Activated CD8-positive, alpha-beta T cell treated with anti-CD3 and anti-CD28 coated beads for 36 hours (primary cell): ENCODE measurements at regions not wholly inside any gene's neighbourhood (a gene's known extent, or its start where the extent isn't known, plus 50 kb on each side); places are given as distances from the start of the nearest gene placed in this dataset.
A peak's percentile ranks its signal among the peaks of the same experiment; 100 is the strongest.

Experiments
- ATAC-seq: fragments of 200-7000 bp; cut with Tn5 transposase; one replicate; pipeline ENCODE4 v1.10.0; 2021; ENCODE audit warnings: mild to moderate bottlenecking, moderate library complexity
- CTCF ChIA-PET: fragments of 350-600 bp; sonication (Branson Sonifier 250); formaldehyde crosslinking; loops from one replicate; lab custom pipeline; 2021; ENCODE audit warnings: antibody characterized with exemption; lab: Charles Lee
- POLR2A ChIA-PET: fragments of 350-600 bp; sonication (Branson Sonifier 250); formaldehyde crosslinking; loops from one replicate; lab custom pipeline; 2021; ENCODE audit warnings: antibody characterized with exemption; lab: Charles Lee
- DNase-seq: peaks from one replicate; pipeline ENCODE4 v3.0.0-alpha.2; 2020
- H3K27ac Mint-ChIP-seq: one replicate; pipeline ENCODE4 v1.8.0; 2021; ENCODE audit warnings: mild to moderate bottlenecking, mixed read lengths
- H3K27me3 Mint-ChIP-seq: one replicate; pipeline ENCODE4 v1.8.0; 2021; ENCODE audit warnings: mixed read lengths
- H3K36me3 Mint-ChIP-seq: one replicate; pipeline ENCODE4 v1.8.0; 2021; ENCODE audit warnings: low read depth, mixed read lengths
- H3K4me1 Mint-ChIP-seq: one replicate; pipeline ENCODE4 v1.8.0; 2021; ENCODE audit warnings: low read depth, mixed read lengths
- H3K4me3 Mint-ChIP-seq: one replicate; pipeline ENCODE4 v1.8.0; 2021; ENCODE audit warnings: mild to moderate bottlenecking, moderate library complexity, mixed read lengths
- H3K9me3 Mint-ChIP-seq: one replicate; pipeline ENCODE4 v1.8.0; 2021; ENCODE audit warnings: mixed read lengths
- CTCF ChIP-seq: fragments of 200-600 bp; IDR thresholded peaks from one replicate; pipeline ENCODE4 v1.8.0; 2022; ENCODE audit warnings: antibody characterized with exemption, mild to moderate bottlenecking
- intact Hi-C: fragments of 100-400 bp; cut with micrococcal nuclease; formaldehyde crosslinking; loops from one replicate; pipeline ENCODE4 v1.10.0; 2022

GRCh38 chr3:132854856-132855535 lies 132.8 kb upstream of the NPHP3 start:
- ChIA-PET CTCF (no interaction called here), POLR2A (no interaction called here)
- ATAC-seq (no peak), DNase-seq (no peak)
- Mint-ChIP-seq H3K4me1 (no peaks in the 10 kb centered on the region), H3K27ac (no peak overlapping the region), H3K4me3 (no peak overlapping the region), H3K27me3 (no peaks in the 10 kb centered on the region), H3K9me3 (peaks cover 5% of the 10 kb centered on the region), H3K36me3 (no peaks in the 10 kb centered on the region)
- no peak for TF ChIP-seq CTCF
- intact Hi-C loops = no loop called here

- ATAC-seq (no peak), DNase-seq (no peak)
- no peaks in the 10 kb centered on the region for H3K4me1 Mint-ChIP-seq
- no peak overlapping the region for H3K4me3 Mint-ChIP-seq
- H3K27me3 Mint-ChIP-seq = no peaks in the 10 kb centered on the region
- no peak overlapping the region for H3K27ac Mint-ChIP-seq
- TF ChIP-seq CTCF = no peak
- no peaks in the 10 kb centered on the region for H3K36me3 Mint-ChIP-seq
- CTCF ChIA-PET = no interaction called here
- intact Hi-C loops = no loop called here
- POLR2A ChIA-PET = no interaction called here
- peaks cover 5% of the 10 kb centered on the region for H3K9me3 Mint-ChIP-seq
Measured at GRCh38 chr3:132847849-132848625, 125.8 kb upstream of the NPHP3 start.

DNA sequence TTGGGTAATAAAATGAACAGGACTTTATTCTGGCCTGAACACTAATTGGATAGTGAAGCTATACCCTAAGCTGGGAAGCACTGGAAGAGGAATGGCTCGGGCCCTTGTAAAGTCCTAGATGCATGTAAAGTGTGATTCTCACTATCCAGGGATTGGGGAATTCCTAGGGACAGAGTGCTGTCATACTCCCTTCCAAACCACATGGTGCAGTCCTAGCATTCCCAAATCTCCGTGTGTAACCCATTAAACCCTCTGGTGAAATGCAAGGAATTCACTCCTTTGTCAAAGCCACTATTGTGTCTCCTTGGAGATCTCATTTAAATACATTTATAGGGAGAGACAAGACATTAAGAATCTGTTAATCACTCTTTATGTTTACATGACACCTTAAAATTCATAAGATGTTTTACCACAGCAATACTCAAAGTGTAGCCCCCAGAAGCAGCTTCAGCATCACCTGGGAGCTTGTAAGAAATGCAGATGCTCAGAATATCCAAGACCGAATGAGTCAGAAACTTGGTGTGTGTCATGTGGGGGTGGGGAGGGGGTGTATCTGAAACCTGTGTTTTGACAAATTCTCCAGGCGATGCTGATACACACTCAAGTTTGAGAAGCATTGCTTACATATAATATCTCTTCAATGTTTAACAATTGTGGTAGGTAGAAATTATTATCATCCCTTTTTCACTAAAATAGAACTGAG lies 121.8 kb upstream of the NPHP3 start:
- Mint-ChIP-seq H3K27me3 (peaks cover 3% of the 10 kb centered on the region), H3K36me3 (no peaks in the 10 kb centered on the region), H3K9me3 (no peaks in the 10 kb centered on the region), H3K27ac (no peak overlapping the region), H3K4me1 (no peaks in the 10 kb centered on the region), H3K4me3 (no peak overlapping the region)
- DNase-seq (peak; percentile 3), ATAC-seq (no peak)
- ChIA-PET POLR2A (no interaction called here), CTCF (no interaction called here)
- TF ChIP-seq CTCF = no peak
- intact Hi-C loops = no loop called here

DNA sequence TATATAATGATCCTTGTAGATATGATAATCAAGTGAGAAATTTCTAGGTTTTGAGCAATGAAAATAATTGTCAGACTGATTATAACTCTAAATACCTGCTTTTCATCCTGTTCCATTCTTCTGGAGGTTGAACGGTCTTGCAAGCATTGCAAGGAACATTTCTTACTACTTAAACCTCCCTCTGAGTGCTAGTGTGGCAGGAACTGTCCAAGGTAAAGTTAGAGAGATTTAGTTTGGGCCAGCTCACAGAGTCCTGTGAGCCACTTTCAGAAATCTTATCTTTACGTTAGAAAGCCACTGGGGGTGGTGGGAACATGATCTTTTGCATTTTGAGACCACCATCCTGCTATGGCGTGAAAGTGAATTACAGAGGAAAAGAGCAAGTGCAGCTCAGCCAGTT lies 121.1 kb upstream of the NPHP3 start:
- peaks cover 3% of the 10 kb centered on the region for H3K27me3 Mint-ChIP-seq
- H3K4me3 Mint-ChIP-seq = no peak overlapping the region
- no peaks in the 10 kb centered on the region for H3K4me1 Mint-ChIP-seq
- ATAC-seq (no peak), DNase-seq (no peak)
- ChIA-PET POLR2A (no interaction called here), CTCF (no interaction called here)
- H3K9me3 Mint-ChIP-seq = no peaks in the 10 kb centered on the region
- H3K27ac Mint-ChIP-seq = no peak overlapping the region
- intact Hi-C loops = no loop called here
- TF ChIP-seq CTCF = no peak
- no peaks in the 10 kb centered on the region for H3K36me3 Mint-ChIP-seq

DNA sequence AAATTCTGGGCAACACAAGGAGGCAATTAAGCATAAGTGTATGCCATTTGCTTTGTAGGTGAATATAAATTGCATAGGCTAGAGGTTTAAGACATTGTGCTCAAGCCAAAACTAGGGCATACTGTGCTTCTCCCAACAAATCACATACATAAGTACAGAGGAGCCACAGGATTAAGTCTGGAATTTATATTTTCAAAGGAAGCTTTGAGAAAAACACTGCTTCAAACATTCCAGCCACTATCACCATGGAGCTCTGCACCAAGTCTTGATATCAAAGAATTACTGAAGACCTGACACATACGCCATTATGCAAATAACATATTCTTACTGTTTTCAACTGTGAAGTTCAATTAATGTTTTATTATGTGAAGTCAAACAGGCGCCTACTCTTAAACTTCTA lies 119.4 kb upstream of the NPHP3 start:
- Mint-ChIP-seq H3K27me3 (peaks cover 6% of the 10 kb centered on the region), H3K27ac (no peak overlapping the region), H3K4me1 (no peaks in the 10 kb centered on the region), H3K9me3 (no peaks in the 10 kb centered on the region), H3K36me3 (no peaks in the 10 kb centered on the region), H3K4me3 (no peak overlapping the region)
- ChIA-PET CTCF (no interaction called here), POLR2A (no interaction called here)
- DNase-seq (no peak), ATAC-seq (no peak)
- TF ChIP-seq CTCF = no peak
- intact Hi-C loops = no loop called here
